GM21423 (cell line): ENCODE measurements at regions not wholly inside any gene's neighbourhood (a gene's known extent, or its start where the extent isn't known, plus 50 kb on each side); places are given as distances from the start of the nearest gene placed in this dataset.

Experiments
- ATAC-seq: cut with Tn5 transposase; IDR thresholded peaks from one replicate; pipeline ENCODE4 v1.9.1; 2021; ENCODE audit warnings: mild to moderate bottlenecking, moderate library complexity; ENCODE audit not compliant: unreplicated experiment

GRCh38 chr4:78722878-78723277, 53.3 kb upstream of the BMP2K start:
- no peak for ATAC-seq
